Progenitor cell of endocrine pancreas (in vitro differentiated cells): ENCODE measurements at regions not wholly inside any gene's neighbourhood (a gene's known extent, or its start where the extent isn't known, plus 50 kb on each side); places are given as distances from the start of the nearest gene placed in this dataset.
"Not testable (repeated sequence)": the region's sequence is repeated elsewhere in the genome, so short reads cannot be mapped to it uniquely, and the experiment has no call there.

Source experiments
- DNase-seq: peaks from one replicate; pipeline ENCODE4 v3.0.0; 2021; ENCODE audit warnings: low spot score; ENCODE audit not compliant: unreplicated experiment
- H3K27ac Mint-ChIP-seq: 2 replicates; pipeline ENCODE4 v1.8.0; 2021; ENCODE audit warnings: mild to moderate bottlenecking, moderate library complexity, mixed read lengths
- H3K27me3 Mint-ChIP-seq: 2 replicates; pipeline ENCODE4 v1.8.0; 2021; ENCODE audit warnings: mixed read lengths
- H3K36me3 Mint-ChIP-seq: 2 replicates; pipeline ENCODE4 v1.8.0; 2022; ENCODE audit warnings: mixed read lengths; ENCODE audit not compliant: insufficient read depth
- H3K4me1 Mint-ChIP-seq: 2 replicates; pipeline ENCODE4 v1.8.0; 2021; ENCODE audit warnings: low read depth, mixed read lengths
- H3K4me3 Mint-ChIP-seq: 2 replicates; pipeline ENCODE4 v1.8.0; 2021; ENCODE audit warnings: low read depth, mild to moderate bottlenecking, moderate library complexity, mixed read lengths
- H3K9me3 Mint-ChIP-seq: 2 replicates; pipeline ENCODE4 v1.8.0; 2021; ENCODE audit warnings: low read depth, mixed read lengths
- CTCF ChIP-seq: fragments of 200-600 bp; sonication (generic); IDR thresholded peaks from one replicate; pipeline ENCODE4 v1.5.0; 2021; ENCODE audit warnings: antibody characterized with exemption, mild to moderate bottlenecking; ENCODE audit not compliant: unreplicated experiment

- Mint-ChIP-seq H3K4me3 (no peak overlapping the region), H3K36me3 (no peaks in the 10 kb centered on the region)
These were observed 108.8 kb upstream of the ZEB1 start for GRCh38 chr10:31210190-31210589.

GRCh38 chr10:31213959-31214358, 105.1 kb upstream of the ZEB1 start:
- H3K36me3 Mint-ChIP-seq = no peaks in the 10 kb centered on the region
- H3K4me1 Mint-ChIP-seq = no peaks in the 10 kb centered on the region
- TF ChIP-seq CTCF = no peak
- no peaks in the 10 kb centered on the region for H3K9me3 Mint-ChIP-seq
- H3K27ac Mint-ChIP-seq = no peak overlapping the region
- no peak for DNase-seq
- no peak overlapping the region for H3K4me3 Mint-ChIP-seq
- H3K27me3 Mint-ChIP-seq = peaks cover 9% of the 10 kb centered on the region

More at GRCh38 chr10:31210190-31210589, 108.8 kb upstream of the ZEB1 start:
- no peak overlapping the region for H3K27ac Mint-ChIP-seq
- H3K27me3 Mint-ChIP-seq = peaks cover 3% of the 10 kb centered on the region
- no peak for TF ChIP-seq CTCF
- no peaks in the 10 kb centered on the region for H3K4me1 Mint-ChIP-seq
- H3K9me3 Mint-ChIP-seq = no peaks in the 10 kb centered on the region
- no peak for DNase-seq

- H3K27ac Mint-ChIP-seq = no peak overlapping the region
- no peak for DNase-seq
- no peak overlapping the region for H3K4me3 Mint-ChIP-seq
- H3K4me1 Mint-ChIP-seq = no peaks in the 10 kb centered on the region
- no peaks in the 10 kb centered on the region for H3K9me3 Mint-ChIP-seq
- no peaks in the 10 kb centered on the region for H3K36me3 Mint-ChIP-seq
- peaks cover 9% of the 10 kb centered on the region for H3K27me3 Mint-ChIP-seq
- no peak for TF ChIP-seq CTCF
These were observed 104.0 kb upstream of the ZEB1 start for GRCh38 chr10:31215052-31215451.

- no peaks in the 10 kb centered on the region for H3K9me3 Mint-ChIP-seq
- TF ChIP-seq CTCF = no peak
- no peak overlapping the region for H3K27ac Mint-ChIP-seq
- peaks cover 4% of the 10 kb centered on the region for H3K4me1 Mint-ChIP-seq
- H3K27me3 Mint-ChIP-seq = peaks cover 6% of the 10 kb centered on the region
- no peak for DNase-seq
- H3K36me3 Mint-ChIP-seq = no peaks in the 10 kb centered on the region
- no peak overlapping the region for H3K4me3 Mint-ChIP-seq
These were observed 99.7 kb upstream of the ZEB1 start for GRCh38 chr10:31219306-31219705.

- not testable (repeated sequence) for DNase-seq, H3K4me3 Mint-ChIP-seq, H3K4me1 Mint-ChIP-seq, H3K27me3 Mint-ChIP-seq, H3K36me3 Mint-ChIP-seq, H3K27ac Mint-ChIP-seq
- peaks cover 10% of the 10 kb centered on the region for H3K9me3 Mint-ChIP-seq
These were observed 90.2 kb upstream of the ZEB1 start for GRCh38 chr10:31228780-31229179.

- peaks cover 3% of the 10 kb centered on the region for H3K27me3 Mint-ChIP-seq
- TF ChIP-seq CTCF = no peak
These were observed 79.1 kb upstream of the ZEB1 start for GRCh38 chr10:31239961-31240360.

More at GRCh38 chr10:31239961-31240360, 79.1 kb upstream of the ZEB1 start:
- peaks cover 10% of the 10 kb centered on the region for H3K9me3 Mint-ChIP-seq
- H3K36me3 Mint-ChIP-seq = no peaks in the 10 kb centered on the region
- H3K4me3 Mint-ChIP-seq = no peak overlapping the region
- DNase-seq = no peak
- H3K4me1 Mint-ChIP-seq = no peaks in the 10 kb centered on the region
- H3K27ac Mint-ChIP-seq = no peak overlapping the region
